ENCODE measurements at regions not wholly inside any gene's neighbourhood (a gene's known extent, or its start where the extent isn't known, plus 50 kb on each side); places are given as distances from the start of the nearest gene placed in this dataset.
"Not testable (repeated sequence)": the region's sequence is repeated elsewhere in the genome, so short reads cannot be mapped to it uniquely, and the experiment has no call there.

DNA sequence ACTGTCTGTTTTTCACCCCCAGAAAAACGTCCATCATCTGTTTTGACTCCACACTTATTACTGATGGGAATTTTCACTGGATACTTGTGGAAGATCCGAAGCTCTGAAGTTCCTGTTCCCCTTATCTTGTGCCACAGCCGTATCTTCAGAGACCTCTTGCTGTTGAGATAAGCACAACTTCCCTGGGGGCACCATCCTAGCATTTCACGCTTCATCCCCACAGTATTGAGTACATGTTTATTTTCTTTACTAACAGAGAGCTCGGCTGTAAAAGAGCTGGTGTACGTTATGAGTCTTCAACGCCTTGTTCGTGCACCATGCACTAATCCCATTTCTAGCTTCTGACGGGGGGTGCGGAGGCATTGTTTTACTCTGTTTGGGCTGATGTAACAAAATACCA, 813.6 kb upstream of the EEF2KMT start (continued):
- no peak for TF ChIP-seq POLR2AphosphoS5 (IDR thresholded peaks at IDR 0.05; ENCODE audit: low read depth)
- no peak for TF ChIP-seq STAT1 (IDR thresholded peaks at IDR 0.05; ENCODE audit: unreplicated experiment)
- no peak for TF ChIP-seq JUNB (IDR thresholded peaks at IDR 0.05; ENCODE audit: unreplicated experiment)
- no peak for TF ChIP-seq ZNF331 (CRISPR knock-in tag; IDR thresholded peaks at IDR 0.05; ENCODE audit: low read depth)

DNA sequence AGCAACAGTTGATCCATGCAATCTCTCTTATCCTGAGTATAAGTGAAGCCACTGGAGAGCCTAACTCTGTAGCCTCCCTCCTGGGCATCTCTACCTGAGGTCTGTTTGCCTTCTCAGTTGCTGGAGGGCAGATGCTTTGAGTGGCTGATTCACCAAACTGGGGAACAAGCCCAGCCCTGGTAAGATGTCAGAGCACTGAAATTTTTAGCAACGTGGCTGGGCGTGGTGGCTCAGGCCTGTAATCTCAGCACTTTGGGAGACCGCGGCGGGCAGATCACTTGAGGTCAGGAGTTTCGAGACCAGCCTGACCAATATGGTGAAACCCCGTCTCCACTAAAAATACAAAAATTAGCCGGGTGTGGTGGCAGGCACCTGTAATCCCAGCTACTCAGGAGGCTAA, 812.0 kb upstream of the EEF2KMT start:
- not testable (repeated sequence) for H3K79me2 ChIP-seq (replicated peaks; ENCODE audit: insufficient read depth); H3K9me2 ChIP-seq (ENCODE audit: insufficient read depth); H3K36me3 ChIP-seq (ENCODE audit: insufficient read depth); H3K27ac ChIP-seq (ENCODE audit: low read depth); H3K4me2 ChIP-seq; H3K27me3 Mint-ChIP-seq (ENCODE audit: insufficient read depth, low read depth, poor library complexity); H2AFZ ChIP-seq; H3K27me3 ChIP-seq (ENCODE audit: insufficient read depth); H3K4me1 ChIP-seq (ENCODE audit: insufficient read depth); DNase-seq (ENCODE audit: low spot score); H3K4me3 Mint-ChIP-seq; H3K27ac Mint-ChIP-seq; H3K9me3 Mint-ChIP-seq; H4K20me1 ChIP-seq (replicated peaks; ENCODE audit: insufficient read depth); H3F3A ChIP-seq (replicated peaks; ENCODE audit: low read depth); ATAC-seq; H3K36me3 Mint-ChIP-seq (ENCODE audit: low read depth); H3K4me1 Mint-ChIP-seq; H3K4me3 ChIP-seq

DNA sequence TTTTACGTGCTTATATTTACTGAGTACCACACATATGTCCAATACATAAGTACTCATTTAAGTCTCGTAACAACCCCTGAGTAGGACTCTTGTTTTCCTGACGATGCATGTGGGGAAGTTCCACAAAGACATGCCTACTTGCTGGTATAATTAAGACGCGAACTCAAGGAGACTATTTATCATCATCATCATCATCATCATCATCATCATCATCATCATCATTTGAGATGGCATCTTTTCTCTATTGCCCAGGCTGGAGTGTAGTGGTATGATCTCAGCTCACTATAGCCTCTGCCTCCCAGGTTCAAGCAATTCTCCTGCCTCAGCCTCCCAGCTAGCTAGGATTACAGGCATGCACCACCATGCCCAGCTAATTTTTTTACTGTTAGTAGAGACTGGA, 809.9 kb upstream of the EEF2KMT start:
- H3K4me3 ChIP-seq, result no peak overlapping the region
- H3K4me1 ChIP-seq (ENCODE audit: insufficient read depth), result no peaks in the 10 kb centered on the region
- no peaks in the 10 kb centered on the region for H3K27me3 ChIP-seq (ENCODE audit: insufficient read depth)
- H3K36me3 Mint-ChIP-seq (ENCODE audit: low read depth), result no peaks in the 10 kb centered on the region
- TF ChIP-seq CREB1 (CRISPR knock-in tag; IDR thresholded peaks at IDR 0.05; ENCODE audit: low read depth) (no peak), POLR2AphosphoS5 (IDR thresholded peaks at IDR 0.05; ENCODE audit: low read depth) (no peak)
- TF ChIP-seq, protein P1, sequence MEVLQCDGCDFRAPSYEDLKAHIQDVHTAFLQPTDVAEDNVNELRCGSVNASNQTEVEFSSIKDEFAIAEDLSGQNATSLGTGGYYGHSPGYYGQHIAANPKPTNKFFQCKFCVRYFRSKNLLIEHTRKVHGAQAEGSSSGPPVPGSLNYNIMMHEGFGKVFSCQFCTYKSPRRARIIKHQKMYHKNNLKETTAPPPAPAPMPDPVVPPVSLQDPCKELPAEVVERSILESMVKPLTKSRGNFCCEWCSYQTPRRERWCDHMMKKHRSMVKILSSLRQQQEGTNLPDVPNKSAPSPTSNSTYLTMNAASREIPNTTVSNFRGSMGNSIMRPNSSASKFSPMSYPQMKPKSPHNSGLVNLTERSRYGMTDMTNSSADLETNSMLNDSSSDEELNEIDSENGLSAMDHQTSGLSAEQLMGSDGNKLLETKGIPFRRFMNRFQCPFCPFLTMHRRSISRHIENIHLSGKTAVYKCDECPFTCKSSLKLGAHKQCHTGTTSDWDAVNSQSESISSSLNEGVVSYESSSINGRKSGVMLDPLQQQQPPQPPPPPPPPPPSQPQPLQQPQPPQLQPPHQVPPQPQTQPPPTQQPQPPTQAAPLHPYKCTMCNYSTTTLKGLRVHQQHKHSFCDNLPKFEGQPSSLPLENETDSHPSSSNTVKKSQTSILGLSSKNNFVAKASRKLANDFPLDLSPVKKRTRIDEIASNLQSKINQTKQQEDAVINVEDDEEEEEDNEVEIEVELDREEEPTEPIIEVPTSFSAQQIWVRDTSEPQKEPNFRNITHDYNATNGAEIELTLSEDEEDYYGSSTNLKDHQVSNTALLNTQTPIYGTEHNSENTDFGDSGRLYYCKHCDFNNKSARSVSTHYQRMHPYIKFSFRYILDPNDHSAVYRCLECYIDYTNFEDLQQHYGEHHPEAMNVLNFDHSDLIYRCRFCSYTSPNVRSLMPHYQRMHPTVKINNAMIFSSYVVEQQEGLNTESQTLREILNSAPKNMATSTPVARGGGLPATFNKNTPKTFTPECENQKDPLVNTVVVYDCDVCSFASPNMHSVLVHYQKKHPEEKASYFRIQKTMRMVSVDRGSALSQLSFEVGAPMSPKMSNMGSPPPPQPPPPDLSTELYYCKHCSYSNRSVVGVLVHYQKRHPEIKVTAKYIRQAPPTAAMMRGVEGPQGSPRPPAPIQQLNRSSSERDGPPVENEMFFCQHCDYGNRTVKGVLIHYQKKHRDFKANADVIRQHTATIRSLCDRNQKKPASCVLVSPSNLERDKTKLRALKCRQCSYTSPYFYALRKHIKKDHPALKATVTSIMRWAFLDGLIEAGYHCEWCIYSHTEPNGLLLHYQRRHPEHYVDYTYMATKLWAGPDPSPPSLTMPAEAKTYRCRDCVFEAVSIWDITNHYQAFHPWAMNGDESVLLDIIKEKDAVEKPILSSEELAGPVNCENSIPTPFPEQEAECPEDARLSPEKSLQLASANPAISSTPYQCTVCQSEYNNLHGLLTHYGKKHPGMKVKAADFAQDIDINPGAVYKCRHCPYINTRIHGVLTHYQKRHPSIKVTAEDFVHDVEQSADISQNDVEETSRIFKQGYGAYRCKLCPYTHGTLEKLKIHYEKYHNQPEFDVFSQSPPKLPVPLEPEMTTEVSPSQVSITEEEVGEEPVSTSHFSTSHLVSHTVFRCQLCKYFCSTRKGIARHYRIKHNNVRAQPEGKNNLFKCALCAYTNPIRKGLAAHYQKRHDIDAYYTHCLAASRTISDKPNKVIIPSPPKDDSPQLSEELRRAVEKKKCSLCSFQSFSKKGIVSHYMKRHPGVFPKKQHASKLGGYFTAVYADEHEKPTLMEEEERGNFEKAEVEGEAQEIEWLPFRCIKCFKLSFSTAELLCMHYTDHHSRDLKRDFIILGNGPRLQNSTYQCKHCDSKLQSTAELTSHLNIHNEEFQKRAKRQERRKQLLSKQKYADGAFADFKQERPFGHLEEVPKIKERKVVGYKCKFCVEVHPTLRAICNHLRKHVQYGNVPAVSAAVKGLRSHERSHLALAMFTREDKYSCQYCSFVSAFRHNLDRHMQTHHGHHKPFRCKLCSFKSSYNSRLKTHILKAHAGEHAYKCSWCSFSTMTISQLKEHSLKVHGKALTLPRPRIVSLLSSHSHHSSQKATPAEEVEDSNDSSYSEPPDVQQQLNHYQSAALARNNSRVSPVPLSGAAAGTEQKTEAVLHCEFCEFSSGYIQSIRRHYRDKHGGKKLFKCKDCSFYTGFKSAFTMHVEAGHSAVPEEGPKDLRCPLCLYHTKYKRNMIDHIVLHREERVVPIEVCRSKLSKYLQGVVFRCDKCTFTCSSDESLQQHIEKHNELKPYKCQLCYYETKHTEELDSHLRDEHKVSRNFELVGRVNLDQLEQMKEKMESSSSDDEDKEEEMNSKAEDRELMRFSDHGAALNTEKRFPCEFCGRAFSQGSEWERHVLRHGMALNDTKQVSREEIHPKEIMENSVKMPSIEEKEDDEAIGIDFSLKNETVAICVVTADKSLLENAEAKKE (CRISPR knock-in tag; IDR thresholded peaks at IDR 0.05), result no peak
- H3K4me3 Mint-ChIP-seq, result no peak overlapping the region
- no peak for ATAC-seq
- H3F3A ChIP-seq (replicated peaks; ENCODE audit: low read depth), result no peaks in the 10 kb centered on the region
- 0 out of 3 replicates have a peak, but pooled peaks cover 3% of the 10 kb centered on the region for H3K4me1 Mint-ChIP-seq
- no peak overlapping the region for H3K4me2 ChIP-seq
- H3K36me3 ChIP-seq (ENCODE audit: insufficient read depth), result no peaks in the 10 kb centered on the region
- no peak overlapping the region for H2AFZ ChIP-seq
- H3K27ac Mint-ChIP-seq, result no peak overlapping the region
- H3K9me3 Mint-ChIP-seq, result no peaks in the 10 kb centered on the region; the same call in 2 of the 3 replicates
- DNase-seq (ENCODE audit: low spot score), result no peak
- no peaks in the 10 kb centered on the region for H4K20me1 ChIP-seq (replicated peaks; ENCODE audit: insufficient read depth)
- H3K27ac ChIP-seq (ENCODE audit: low read depth), result no peak overlapping the region
- H3K27me3 Mint-ChIP-seq (ENCODE audit: insufficient read depth, low read depth, poor library complexity), result peaks cover 9% of the 10 kb centered on the region
- H3K79me2 ChIP-seq (replicated peaks; ENCODE audit: insufficient read depth), result no peaks in the 10 kb centered on the region
- H3K9me2 ChIP-seq (ENCODE audit: insufficient read depth), result no peaks in the 10 kb centered on the region
